ENCODE measurements at regions not wholly inside any gene's neighbourhood (a gene's known extent, or its start where the extent isn't known, plus 50 kb on each side); places are given as distances from the start of the nearest gene placed in this dataset.

GRCh38 chr13:103431856-103432255, 365.6 kb upstream of the SLC10A2 start:
- no peak for DNase-seq (ENCODE audit: low read depth)
- TF ChIP-seq CTCF (IDR thresholded peaks at IDR 0.05; ENCODE audit: control insufficient read depth, insufficient read depth, low read depth, low read length, missing control alignments), result no peak
- no peak overlapping the region for H3K4me3 ChIP-seq (ENCODE audit: control insufficient read depth, low read depth, low read length)

- DNase-seq (ENCODE audit: low read depth), result no peak
- H3K4me3 ChIP-seq (ENCODE audit: control insufficient read depth, low read depth, low read length), result no peak overlapping the region
- TF ChIP-seq CTCF (IDR thresholded peaks at IDR 0.05; ENCODE audit: control insufficient read depth, insufficient read depth, low read depth, low read length, missing control alignments), result no peak
Observed at GRCh38 chr13:103430368-103430767, 364.2 kb upstream of the SLC10A2 start.

GRCh38 chr13:103410002-103410401, 343.8 kb upstream of the SLC10A2 start:
- no peak overlapping the region for H3K4me3 ChIP-seq (ENCODE audit: control insufficient read depth, low read depth, low read length)
- no peak for TF ChIP-seq CTCF (IDR thresholded peaks at IDR 0.05; ENCODE audit: control insufficient read depth, insufficient read depth, low read depth, low read length, missing control alignments)

GRCh38 chr13:103406967-103407366, 340.8 kb upstream of the SLC10A2 start:
- no peak overlapping the region for H3K4me3 ChIP-seq (ENCODE audit: control insufficient read depth, low read depth, low read length)
- TF ChIP-seq CTCF (IDR thresholded peaks at IDR 0.05; ENCODE audit: control insufficient read depth, insufficient read depth, low read depth, low read length, missing control alignments), result no peak
- DNase-seq (ENCODE audit: low read depth), result no peak

More at GRCh38 chr13:103410002-103410401, 343.8 kb upstream of the SLC10A2 start:
- DNase-seq (ENCODE audit: low read depth), result no peak

GRCh38 chr13:103405297-103405696, 339.1 kb upstream of the SLC10A2 start:
- no peak for TF ChIP-seq CTCF (IDR thresholded peaks at IDR 0.05; ENCODE audit: control insufficient read depth, insufficient read depth, low read depth, low read length, missing control alignments)
- no peak for DNase-seq (ENCODE audit: low read depth)
- H3K4me3 ChIP-seq (ENCODE audit: control insufficient read depth, low read depth, low read length), result no peak overlapping the region

GRCh38 chr13:103403814-103404213, 337.6 kb upstream of the SLC10A2 start:
- no peak for DNase-seq (ENCODE audit: low read depth)
- no peak overlapping the region for H3K4me3 ChIP-seq (ENCODE audit: control insufficient read depth, low read depth, low read length)
- TF ChIP-seq CTCF (IDR thresholded peaks at IDR 0.05; ENCODE audit: control insufficient read depth, insufficient read depth, low read depth, low read length, missing control alignments), result no peak

All from AG09309 (cell line).